ENCODE measurements at regions not wholly inside any gene's neighbourhood (a gene's known extent, or its start where the extent isn't known, plus 50 kb on each side); places are given as distances from the start of the nearest gene placed in this dataset.

DNA sequence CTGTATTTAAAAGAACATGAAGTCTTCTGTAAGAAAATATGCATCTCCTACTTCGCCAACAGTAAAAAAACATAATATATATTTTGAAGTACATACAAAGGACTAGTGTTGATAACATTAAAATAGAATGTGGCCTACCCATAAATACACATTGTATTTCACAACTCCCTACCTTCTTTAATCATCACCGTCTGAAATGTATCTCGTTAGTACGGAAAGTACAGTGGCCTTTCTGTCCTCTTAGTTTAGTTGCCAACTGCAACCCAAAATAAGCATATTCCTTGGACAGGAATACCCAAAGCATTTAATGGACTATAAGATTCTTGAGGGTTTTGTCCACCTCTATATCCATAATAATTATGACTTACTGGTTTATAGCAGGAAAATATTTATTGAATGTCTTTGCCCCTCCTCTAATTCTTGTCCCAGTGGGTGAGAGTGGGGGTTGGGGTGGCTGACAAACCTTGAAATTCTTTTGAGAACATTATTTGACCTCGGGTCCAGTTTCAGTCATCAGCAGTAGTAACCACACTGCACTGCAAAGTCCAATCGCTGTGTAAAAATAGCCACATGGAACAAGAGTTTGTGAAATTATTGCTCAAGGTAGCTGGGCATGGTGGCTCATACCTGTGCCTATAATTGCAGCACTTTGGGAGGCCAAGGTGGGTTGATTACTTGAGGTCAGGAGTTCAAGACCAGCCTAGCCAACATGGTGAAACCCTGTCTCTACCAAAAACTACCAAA, 474.5 kb downstream of the KLHL13 start:
- no peak for DNase-seq
- TF ChIP-seq, protein P1, sequence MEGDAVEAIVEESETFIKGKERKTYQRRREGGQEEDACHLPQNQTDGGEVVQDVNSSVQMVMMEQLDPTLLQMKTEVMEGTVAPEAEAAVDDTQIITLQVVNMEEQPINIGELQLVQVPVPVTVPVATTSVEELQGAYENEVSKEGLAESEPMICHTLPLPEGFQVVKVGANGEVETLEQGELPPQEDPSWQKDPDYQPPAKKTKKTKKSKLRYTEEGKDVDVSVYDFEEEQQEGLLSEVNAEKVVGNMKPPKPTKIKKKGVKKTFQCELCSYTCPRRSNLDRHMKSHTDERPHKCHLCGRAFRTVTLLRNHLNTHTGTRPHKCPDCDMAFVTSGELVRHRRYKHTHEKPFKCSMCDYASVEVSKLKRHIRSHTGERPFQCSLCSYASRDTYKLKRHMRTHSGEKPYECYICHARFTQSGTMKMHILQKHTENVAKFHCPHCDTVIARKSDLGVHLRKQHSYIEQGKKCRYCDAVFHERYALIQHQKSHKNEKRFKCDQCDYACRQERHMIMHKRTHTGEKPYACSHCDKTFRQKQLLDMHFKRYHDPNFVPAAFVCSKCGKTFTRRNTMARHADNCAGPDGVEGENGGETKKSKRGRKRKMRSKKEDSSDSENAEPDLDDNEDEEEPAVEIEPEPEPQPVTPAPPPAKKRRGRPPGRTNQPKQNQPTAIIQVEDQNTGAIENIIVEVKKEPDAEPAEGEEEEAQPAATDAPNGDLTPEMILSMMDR (IDR thresholded peaks at IDR 0.05; ENCODE audit: low read depth, low read length): no peak
- Histone ChIP-seq H3K27me3 (no peaks in the 10 kb centered on the region), H3K36me3 (no peaks in the 10 kb centered on the region), H3K4me1 (no peaks in the 10 kb centered on the region), H3K4me3 (ENCODE audit: low read depth, low read length) (no peak overlapping the region), H3K9me3 (no peaks in the 10 kb centered on the region)

DNA sequence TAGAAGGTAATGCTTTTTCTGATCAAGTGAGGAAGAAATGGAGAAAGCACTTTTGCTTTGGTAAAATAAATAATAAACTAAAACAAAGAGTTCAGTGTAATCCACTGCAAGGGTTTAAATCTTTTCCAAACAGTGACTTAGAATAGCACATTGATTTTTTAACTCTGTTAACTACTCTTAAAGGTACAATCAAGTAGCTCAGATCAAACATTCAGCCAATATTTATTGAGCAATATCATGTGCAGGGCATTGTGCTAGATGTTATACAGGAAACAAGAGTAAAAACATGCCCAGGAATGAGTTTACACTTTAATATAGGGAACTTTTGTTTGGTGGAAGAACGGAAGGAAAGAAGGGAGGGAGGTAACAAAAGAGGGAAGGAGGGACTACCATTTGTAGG, 479.8 kb downstream of the KLHL13 start:
- Histone ChIP-seq H3K36me3 (no peaks in the 10 kb centered on the region), H3K9me3 (no peaks in the 10 kb centered on the region), H3K4me3 (ENCODE audit: low read depth, low read length) (no peak overlapping the region), H3K4me1 (no peaks in the 10 kb centered on the region), H3K27me3 (no peaks in the 10 kb centered on the region)
- TF ChIP-seq, protein P1 (IDR thresholded peaks at IDR 0.05; ENCODE audit: low read depth, low read length): no peak
- no peak for DNase-seq

DNA sequence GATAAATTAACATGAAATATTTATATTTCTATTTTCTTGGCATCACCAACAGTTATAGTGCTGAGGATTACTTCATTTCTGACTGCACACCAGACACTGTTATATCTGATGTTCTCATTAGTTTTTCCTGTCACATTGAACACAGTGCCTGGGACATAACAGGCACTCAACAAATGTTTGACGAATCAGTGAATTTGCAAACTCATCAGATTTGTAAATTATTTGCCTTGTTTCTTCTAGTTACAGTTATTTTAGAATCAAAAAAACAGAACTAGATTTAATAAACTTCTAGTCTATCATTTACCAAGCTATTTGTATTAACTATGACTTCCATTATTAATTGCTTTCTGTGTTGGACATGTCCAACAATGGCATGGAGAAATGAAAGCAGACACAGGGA, 483.3 kb downstream of the KLHL13 start:
- no peaks in the 10 kb centered on the region for H3K4me1 ChIP-seq
- no peaks in the 10 kb centered on the region for H3K9me3 ChIP-seq
- H3K4me3 ChIP-seq (ENCODE audit: low read depth, low read length): no peak overlapping the region
- no peaks in the 10 kb centered on the region for H3K36me3 ChIP-seq
- no peaks in the 10 kb centered on the region for H3K27me3 ChIP-seq
- DNase-seq: no peak
- TF ChIP-seq, protein P1 (IDR thresholded peaks at IDR 0.05; ENCODE audit: low read depth, low read length): no peak

DNA sequence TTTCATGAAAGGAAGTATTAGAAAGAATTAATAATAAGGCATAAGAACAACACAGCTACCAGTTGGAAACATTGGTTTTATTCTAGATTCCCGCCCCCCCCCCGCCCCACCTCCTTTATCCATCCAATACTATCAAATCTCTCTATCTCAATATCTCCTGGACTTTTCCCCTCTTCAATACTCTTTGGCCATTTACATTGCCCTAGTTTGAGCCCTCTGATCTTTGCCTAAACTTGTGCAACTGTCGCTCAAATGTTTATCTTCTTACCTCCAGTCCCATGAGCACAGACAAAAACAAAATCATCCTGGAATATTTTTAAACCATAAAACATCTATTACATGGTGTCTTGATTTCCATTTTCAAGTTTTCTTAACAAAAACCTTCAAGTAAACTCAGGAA, 488.2 kb downstream of the KLHL13 start:
- Histone ChIP-seq H3K9me3 (no peaks in the 10 kb centered on the region), H3K27me3 (no peaks in the 10 kb centered on the region), H3K4me3 (ENCODE audit: low read depth, low read length) (no peak overlapping the region), H3K36me3 (no peaks in the 10 kb centered on the region), H3K4me1 (no peaks in the 10 kb centered on the region)
- TF ChIP-seq, protein P1 (IDR thresholded peaks at IDR 0.05; ENCODE audit: low read depth, low read length): no peak
- no peak for DNase-seq

DNA sequence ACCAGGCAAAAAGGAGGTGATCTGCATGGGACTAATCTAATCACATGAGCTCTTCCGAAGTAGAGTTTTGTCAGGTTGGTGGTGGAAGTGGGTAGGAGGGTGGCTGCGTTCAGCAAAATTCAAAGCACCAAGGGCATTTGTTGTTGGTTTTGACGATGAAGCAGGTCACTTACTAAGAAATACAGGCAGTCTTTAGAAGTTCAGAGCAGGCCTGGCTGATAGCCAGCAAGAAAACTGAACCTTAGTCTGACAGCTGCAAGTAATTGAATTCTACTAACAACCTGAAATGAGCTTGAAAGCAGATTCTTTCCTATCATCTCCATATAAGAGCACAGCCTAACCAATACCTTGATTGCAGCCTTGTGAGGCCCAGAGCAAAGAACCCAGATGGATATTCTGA, 505.8 kb downstream of the KLHL13 start:
- no peaks in the 10 kb centered on the region for H3K36me3 ChIP-seq
- TF ChIP-seq, protein P1 (IDR thresholded peaks at IDR 0.05; ENCODE audit: low read depth, low read length): no peak
- no peak overlapping the region for H3K4me3 ChIP-seq (ENCODE audit: low read depth, low read length)
- peaks cover 9% of the 10 kb centered on the region; the same call in 1 of the 2 replicates for H3K4me1 ChIP-seq
- peak; percentile 6 for DNase-seq
- no peaks in the 10 kb centered on the region for H3K9me3 ChIP-seq
- H3K27me3 ChIP-seq: no peaks in the 10 kb centered on the region

DNA sequence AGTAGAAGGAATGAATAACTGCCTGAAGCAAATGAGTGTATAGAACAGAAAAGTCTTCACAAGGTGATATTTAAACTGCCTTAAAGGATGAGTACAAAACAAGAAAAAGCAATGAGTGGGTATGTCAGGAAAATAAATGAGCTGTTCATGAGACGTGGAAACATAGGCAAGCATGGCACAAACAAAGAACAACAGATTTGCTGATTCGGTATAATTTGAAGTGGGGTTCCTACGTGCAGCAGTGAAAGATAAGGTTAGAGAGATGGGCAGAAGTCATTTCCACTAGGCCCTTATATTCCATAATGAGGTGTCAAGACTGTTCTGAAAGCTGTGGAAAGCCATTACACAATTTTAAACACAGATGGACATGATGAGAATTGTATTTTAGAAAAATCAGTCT, 506.6 kb downstream of the KLHL13 start:
- no peaks in the 10 kb centered on the region for H3K27me3 ChIP-seq
- H3K9me3 ChIP-seq: no peaks in the 10 kb centered on the region
- no peak for DNase-seq
- H3K4me1 ChIP-seq: peaks cover 9% of the 10 kb centered on the region; the same call in 1 of the 2 replicates
- TF ChIP-seq, protein P1 (IDR thresholded peaks at IDR 0.05; ENCODE audit: low read depth, low read length): no peak
- no peaks in the 10 kb centered on the region for H3K36me3 ChIP-seq
- H3K4me3 ChIP-seq (ENCODE audit: low read depth, low read length): no peak overlapping the region

Measured in BE2C (cell line).